HG02973 (cell line): ENCODE measurements at regions not wholly inside any gene's neighbourhood (a gene's known extent, or its start where the extent isn't known, plus 50 kb on each side); places are given as distances from the start of the nearest gene placed in this dataset.

Experiments used
- ATAC-seq: cut with Tn5 transposase; IDR thresholded peaks from one replicate; pipeline ENCODE4 v1.9.1; 2021; ENCODE audit warnings: moderate library complexity; ENCODE audit not compliant: unreplicated experiment

- ATAC-seq, result no peak
These were observed 92.6 kb downstream of the FAT3 start for GRCh38 chr11:92317222-92317621.

DNA sequence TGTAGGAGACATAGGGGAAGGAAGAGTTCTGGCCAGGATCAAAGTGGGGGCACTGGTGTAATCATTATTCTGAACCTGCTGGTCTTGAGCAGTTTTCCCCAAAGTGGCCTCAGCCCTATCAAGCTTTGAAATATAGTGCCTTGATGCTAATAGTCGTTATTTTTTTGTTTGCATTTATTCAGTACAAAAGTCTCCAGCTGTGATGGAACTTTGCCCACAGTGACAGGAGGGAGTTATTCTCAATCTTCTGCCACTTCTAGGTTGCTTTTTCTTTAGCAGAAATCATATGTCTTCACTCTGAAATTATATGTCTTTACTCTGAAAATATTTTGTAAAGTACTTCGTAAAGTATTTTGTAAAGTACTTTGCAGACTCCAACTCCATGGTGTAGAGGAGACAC, 93.1 kb downstream of the FAT3 start:
- no peak for ATAC-seq

GRCh38 chr11:92322225-92322624, 97.6 kb downstream of the FAT3 start:
- no peak for ATAC-seq

GRCh38 chr11:92324890-92325289, 100.3 kb downstream of the FAT3 start:
- ATAC-seq, result no peak

GRCh38 chr11:92325416-92325815, 100.8 kb downstream of the FAT3 start:
- ATAC-seq, result no peak

DNA sequence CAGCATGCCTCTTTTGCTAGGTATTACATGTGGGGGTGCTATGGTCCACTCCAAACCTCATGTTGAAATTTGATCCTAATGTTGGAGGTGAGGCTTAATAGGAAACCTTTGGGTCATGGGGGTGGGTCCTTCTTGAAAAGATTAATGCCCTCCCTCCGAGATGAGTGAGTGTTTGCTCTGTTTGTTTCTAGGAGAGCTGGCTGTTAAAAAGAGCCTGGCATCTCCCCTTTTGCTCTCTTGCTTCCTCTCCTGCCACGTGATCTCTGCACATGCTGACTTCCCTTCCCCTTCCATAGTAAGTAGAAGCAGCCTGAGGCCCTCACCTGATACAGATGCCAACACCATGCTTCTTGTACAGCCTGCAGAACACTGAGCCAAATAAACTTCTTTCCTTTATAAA, 104.5 kb downstream of the FAT3 start:
- no peak for ATAC-seq

DNA sequence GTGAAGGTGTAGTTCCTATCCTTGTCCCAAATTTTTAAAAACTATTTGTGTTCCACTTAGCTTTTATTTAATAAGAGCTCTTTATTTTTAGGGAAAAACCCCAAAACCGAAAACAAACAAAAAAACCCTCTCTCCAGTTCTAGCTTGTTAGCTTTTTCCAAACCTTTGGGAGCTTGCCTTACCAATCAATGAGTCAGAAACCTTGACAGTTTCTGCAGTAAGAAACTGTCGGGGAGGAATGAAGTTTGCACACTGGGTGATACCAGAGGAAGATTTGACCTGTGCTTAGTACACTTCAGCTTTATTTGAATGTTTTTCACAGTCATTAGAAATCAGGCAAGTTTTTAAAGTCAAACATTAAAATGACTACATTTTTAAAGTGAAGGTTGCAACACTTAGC, 105.0 kb downstream of the FAT3 start:
- ATAC-seq, result no peak

GRCh38 chr11:92330114-92330513, 105.5 kb downstream of the FAT3 start:
- ATAC-seq, result no peak

GRCh38 chr11:92332986-92333385, 108.4 kb downstream of the FAT3 start:
- ATAC-seq, result no peak

DNA sequence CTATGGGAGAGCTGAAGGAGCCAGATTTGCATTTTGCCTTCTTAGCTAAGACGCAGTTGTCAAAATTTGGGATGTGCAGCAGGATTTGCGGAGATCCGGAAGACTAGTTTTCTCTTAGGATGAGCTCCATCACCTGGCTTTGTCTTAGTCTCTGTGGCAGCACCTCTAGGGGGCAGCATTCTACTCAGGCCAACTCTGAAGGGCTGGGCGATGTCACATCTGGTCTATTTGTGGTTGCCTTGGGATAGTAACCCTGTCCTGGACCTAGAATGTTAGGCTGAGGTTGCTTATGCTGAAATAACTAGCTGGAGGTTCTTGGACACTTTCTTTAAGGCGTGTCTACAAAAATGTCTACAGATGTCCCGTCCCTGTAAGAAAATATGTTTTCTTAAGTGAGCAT, 116.2 kb downstream of the FAT3 start:
- no peak for ATAC-seq

- no peak for ATAC-seq
These were observed 117.6 kb downstream of the FAT3 start for GRCh38 chr11:92342034-92342720.

- no peak for ATAC-seq
These were observed 118.3 kb downstream of the FAT3 start for GRCh38 chr11:92342886-92343285.

GRCh38 chr11:92346220-92346619, 121.6 kb downstream of the FAT3 start:
- no peak for ATAC-seq

DNA sequence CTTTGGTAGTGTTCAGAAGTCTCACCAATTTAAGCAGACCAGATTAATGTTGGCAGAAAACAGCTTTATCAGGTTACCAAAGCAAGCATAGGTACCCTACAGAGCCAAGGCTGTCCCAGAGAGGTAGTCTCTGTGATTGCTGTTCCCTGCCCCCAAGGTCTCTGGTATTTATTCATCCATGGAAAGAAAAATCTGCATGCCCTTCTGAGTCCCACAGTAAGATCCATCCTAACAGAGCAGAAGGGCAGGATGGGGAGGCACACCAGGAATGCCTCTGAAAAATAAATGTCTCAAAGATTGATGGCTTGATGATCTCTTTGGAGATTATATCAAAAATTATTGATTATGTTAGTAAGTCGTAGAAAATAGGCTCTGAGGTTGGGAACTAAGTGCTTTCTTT, 122.8 kb downstream of the FAT3 start:
- ATAC-seq, result no peak

DNA sequence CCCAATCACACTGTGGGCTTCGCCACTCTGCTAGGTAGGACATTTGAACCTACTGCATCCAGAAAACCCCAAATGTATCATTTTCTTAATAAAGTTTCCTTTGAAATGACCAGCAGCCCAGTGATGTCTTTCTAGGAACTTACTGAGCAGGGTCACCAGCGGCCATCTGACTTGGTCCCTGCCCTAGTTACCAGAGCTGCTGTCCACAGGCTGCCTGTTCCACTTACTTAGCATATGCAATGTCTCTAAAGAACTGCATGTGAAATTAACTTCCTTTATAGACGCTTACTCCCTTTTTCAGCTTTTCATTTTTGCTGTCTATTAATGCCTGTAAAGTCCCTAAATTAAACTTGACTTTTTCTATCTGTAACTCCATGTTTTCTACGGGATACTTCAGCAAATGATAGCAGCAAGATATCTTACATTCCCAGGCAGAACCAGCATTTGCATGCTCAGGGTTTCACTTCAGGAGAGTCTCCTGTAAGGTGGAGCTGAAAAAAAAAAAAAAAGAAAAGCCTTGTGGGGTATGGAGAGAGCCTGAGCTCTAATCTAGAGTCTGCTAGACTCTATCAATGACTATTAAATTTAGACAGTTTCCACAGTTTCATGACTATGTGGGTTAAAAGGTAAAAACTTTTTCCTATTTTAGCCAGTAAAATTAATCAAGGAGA, 125.0 kb downstream of the FAT3 start:
- ATAC-seq, result no peak

DNA sequence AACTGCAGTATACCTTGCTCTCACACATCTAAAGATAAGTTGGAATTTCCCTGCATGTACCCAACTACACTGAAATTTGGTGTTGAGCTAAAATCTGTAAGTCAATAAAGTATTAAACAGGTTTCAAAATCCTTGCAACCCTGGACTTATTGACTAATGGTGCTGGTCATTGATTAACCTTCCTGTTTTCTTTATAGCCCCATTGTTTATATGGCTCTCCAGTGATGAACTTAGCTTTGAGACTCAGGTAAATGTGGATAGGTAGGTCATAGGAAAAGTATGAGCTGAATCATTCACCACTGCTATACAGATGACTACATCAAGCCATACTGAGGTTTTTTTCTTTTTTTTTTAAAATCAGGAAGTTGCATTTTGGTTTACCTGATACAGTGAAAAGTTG, 132.7 kb downstream of the FAT3 start:
- no peak for ATAC-seq

GRCh38 chr11:92357841-92358240, 133.2 kb downstream of the FAT3 start:
- no peak for ATAC-seq

DNA sequence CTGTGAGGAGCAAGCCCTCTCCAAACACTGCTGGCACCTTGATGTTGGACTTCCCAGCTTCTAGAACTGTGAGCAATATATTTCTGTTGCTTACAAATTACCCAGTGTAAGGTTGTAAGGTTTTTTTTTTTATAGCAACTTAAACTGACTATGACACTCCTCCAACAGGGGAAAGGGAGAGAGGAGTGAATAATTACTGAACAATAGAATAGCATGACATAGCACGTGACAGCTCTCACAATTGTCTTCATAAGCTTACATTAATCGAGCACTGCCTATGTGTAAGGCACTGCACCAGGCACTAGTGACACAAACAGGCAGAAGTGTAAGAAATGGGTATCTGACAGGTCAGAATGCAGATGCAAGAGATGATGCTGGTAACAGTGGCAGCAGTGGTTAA, 136.9 kb downstream of the FAT3 start:
- no peak for ATAC-seq

GRCh38 chr11:92362989-92363388, 138.4 kb downstream of the FAT3 start:
- no peak for ATAC-seq

GRCh38 chr11:92364177-92364576, 139.6 kb downstream of the FAT3 start:
- no peak for ATAC-seq

- ATAC-seq, result no peak
These were observed 151.6 kb downstream of the FAT3 start for GRCh38 chr11:92376146-92376599.

DNA sequence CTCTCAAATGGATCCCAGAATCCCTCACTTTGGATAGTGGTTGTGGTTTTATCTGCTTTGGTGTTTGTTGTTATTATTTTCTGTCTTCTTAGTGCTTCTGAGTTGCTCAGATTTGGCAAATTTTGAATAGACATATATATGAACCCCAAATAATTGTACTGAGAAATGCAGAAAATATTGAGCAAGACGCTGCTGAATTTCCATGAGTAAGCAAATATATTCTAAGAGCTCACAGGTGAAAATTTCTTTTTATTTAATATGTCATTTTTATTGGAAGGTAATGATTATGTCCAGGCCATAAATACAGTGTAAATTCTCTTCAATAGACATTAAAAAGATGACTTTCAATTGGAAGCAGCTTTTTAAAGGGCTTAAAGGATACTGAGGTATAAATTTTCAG, 152.1 kb downstream of the FAT3 start:
- no peak for ATAC-seq

DNA sequence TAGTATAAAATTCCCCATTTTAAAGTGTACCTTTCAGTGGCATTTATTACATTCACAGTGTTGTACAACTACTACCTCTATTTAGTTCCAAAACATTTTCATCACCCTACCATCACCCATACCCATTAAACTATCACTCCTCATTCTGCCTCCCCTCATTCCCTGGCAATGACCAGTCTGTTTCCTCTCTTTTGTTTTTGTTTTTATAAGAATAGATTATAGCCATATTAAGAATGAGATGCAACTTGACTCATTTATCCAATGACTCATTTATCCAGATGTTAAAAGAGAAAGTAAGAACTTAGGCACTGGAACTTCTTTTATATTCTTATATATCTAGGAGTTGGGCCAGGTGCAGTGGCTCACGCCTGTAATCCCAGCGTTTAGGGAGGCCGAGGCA, 156.3 kb downstream of the FAT3 start:
- ATAC-seq, result no peak
